ENCODE measurements at regions not wholly inside any gene's neighbourhood (a gene's known extent, or its start where the extent isn't known, plus 50 kb on each side); places are given as distances from the start of the nearest gene placed in this dataset.

GRCh38 chr6:14243597-14243996, 126.0 kb downstream of the CD83 start:
- DNase-seq (ENCODE audit: low read depth, low spot score) = no peak

GRCh38 chr6:14246876-14247275, 129.3 kb downstream of the CD83 start:
- DNase-seq (ENCODE audit: low read depth, low spot score) = no peak
- in situ Hi-C loops (cut with HindIII; ENCODE audit: low sequenced_read_pairs) = no loop called here
- no peak overlapping the region for H3K4me3 ChIP-seq (ENCODE audit: low read depth, low read length)
- no peak for TF ChIP-seq CTCF (IDR thresholded peaks at IDR 0.05; ENCODE audit: low read depth, low read length)

More at GRCh38 chr6:14243597-14243996, 126.0 kb downstream of the CD83 start:
- no peak overlapping the region for H3K4me3 ChIP-seq (ENCODE audit: low read depth, low read length)
- in situ Hi-C loops (cut with HindIII; ENCODE audit: low sequenced_read_pairs) = no loop called here
- no peak for TF ChIP-seq CTCF (IDR thresholded peaks at IDR 0.05; ENCODE audit: low read depth, low read length)

GRCh38 chr6:14250573-14250972, 133.0 kb downstream of the CD83 start:
- H3K4me3 ChIP-seq (ENCODE audit: low read depth, low read length) = no peak overlapping the region
- DNase-seq (ENCODE audit: low read depth, low spot score) = no peak
- in situ Hi-C loops (cut with HindIII; ENCODE audit: low sequenced_read_pairs) = no loop called here
- no peak for TF ChIP-seq CTCF (IDR thresholded peaks at IDR 0.05; ENCODE audit: low read depth, low read length)

GRCh38 chr6:14252271-14252850, 134.8 kb downstream of the CD83 start:
- H3K4me3 ChIP-seq (ENCODE audit: low read depth, low read length) = no peak overlapping the region
- no peak for DNase-seq (ENCODE audit: low read depth, low spot score)
- in situ Hi-C loops (cut with HindIII; ENCODE audit: low sequenced_read_pairs) = no loop called here
- TF ChIP-seq CTCF (IDR thresholded peaks at IDR 0.05; ENCODE audit: low read depth, low read length) = no peak

GRCh38 chr6:14254505-14254904, 136.9 kb downstream of the CD83 start:
- no peak for DNase-seq (ENCODE audit: low read depth, low spot score)
- no peak for TF ChIP-seq CTCF (IDR thresholded peaks at IDR 0.05; ENCODE audit: low read depth, low read length)
- H3K4me3 ChIP-seq (ENCODE audit: low read depth, low read length) = no peak overlapping the region
- in situ Hi-C loops (cut with HindIII; ENCODE audit: low sequenced_read_pairs) = no loop called here

- in situ Hi-C loops (cut with HindIII; ENCODE audit: low sequenced_read_pairs) = no loop called here
- no peak for DNase-seq (ENCODE audit: low read depth, low spot score)
- no peak overlapping the region for H3K4me3 ChIP-seq (ENCODE audit: low read depth, low read length)
- TF ChIP-seq CTCF (IDR thresholded peaks at IDR 0.05; ENCODE audit: low read depth, low read length) = no peak
Measured at GRCh38 chr6:14255916-14256315, 138.3 kb downstream of the CD83 start.

- in situ Hi-C loops (cut with HindIII; ENCODE audit: low sequenced_read_pairs) = no loop called here
- H3K4me3 ChIP-seq (ENCODE audit: low read depth, low read length) = no peak overlapping the region
- no peak for DNase-seq (ENCODE audit: low read depth, low spot score)
- no peak for TF ChIP-seq CTCF (IDR thresholded peaks at IDR 0.05; ENCODE audit: low read depth, low read length)
Measured at GRCh38 chr6:14258117-14258516, 140.5 kb downstream of the CD83 start.

Measured in astrocyte of the spinal cord (primary cell).